ENCODE measurements at regions not wholly inside any gene's neighbourhood (a gene's known extent, or its start where the extent isn't known, plus 50 kb on each side); places are given as distances from the start of the nearest gene placed in this dataset.

DNA sequence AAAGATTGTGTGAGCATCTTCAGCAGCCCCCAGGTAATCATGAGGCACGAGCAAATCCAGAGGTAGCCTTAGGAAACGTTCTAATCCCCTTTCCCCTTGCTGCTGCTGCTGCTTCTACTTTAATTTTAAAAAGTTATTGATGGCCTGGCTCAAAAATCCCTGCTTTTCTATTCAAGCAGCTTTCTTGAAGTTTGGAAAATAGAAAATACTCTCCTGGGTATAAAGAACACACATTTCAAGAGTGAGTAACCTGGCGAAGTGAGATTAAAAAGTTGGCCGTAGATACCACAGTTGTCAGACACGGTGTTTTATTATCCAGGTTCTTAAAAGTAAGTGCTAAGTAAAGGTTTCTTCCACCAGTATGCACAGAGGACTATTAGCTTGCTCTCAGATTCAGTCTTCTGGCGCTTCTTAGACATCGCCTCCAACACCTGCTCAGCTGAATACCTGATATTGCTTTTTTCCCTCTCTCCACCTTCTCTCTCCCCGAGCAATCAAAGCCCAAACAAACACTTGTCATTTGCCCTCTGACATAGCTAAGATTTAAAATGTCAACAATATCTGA is 150.7 kb downstream of the EDN3 start:
- TF ChIP-seq CHD7 (IDR thresholded peaks at IDR 0.05; ENCODE audit: insufficient replicate concordance, low read length) (no peak), BRCA1 (IDR thresholded peaks at IDR 0.05; ENCODE audit: low read depth, low read length) (no peak), KDM1A (IDR thresholded peaks at IDR 0.05; ENCODE audit: borderline replicate concordance, low read length) (no peak), NRF1 (IDR thresholded peaks at IDR 0.05; ENCODE audit: low read depth, low read length) (no peak), PHF8 (conservative IDR thresholded peaks at IDR 0.05; ENCODE audit: low read depth, low read length) (no peak)
- TF ChIP-seq, protein P1, sequence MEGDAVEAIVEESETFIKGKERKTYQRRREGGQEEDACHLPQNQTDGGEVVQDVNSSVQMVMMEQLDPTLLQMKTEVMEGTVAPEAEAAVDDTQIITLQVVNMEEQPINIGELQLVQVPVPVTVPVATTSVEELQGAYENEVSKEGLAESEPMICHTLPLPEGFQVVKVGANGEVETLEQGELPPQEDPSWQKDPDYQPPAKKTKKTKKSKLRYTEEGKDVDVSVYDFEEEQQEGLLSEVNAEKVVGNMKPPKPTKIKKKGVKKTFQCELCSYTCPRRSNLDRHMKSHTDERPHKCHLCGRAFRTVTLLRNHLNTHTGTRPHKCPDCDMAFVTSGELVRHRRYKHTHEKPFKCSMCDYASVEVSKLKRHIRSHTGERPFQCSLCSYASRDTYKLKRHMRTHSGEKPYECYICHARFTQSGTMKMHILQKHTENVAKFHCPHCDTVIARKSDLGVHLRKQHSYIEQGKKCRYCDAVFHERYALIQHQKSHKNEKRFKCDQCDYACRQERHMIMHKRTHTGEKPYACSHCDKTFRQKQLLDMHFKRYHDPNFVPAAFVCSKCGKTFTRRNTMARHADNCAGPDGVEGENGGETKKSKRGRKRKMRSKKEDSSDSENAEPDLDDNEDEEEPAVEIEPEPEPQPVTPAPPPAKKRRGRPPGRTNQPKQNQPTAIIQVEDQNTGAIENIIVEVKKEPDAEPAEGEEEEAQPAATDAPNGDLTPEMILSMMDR (IDR thresholded peaks at IDR 0.05; ENCODE audit: control extremely low read depth in 1 of 3, insufficient read depth in 1 of 3, low read depth in 1 of 3, low read length in 3 of 3), result no peak
